ENCODE measurements at regions not wholly inside any gene's neighbourhood (a gene's known extent, or its start where the extent isn't known, plus 50 kb on each side); places are given as distances from the start of the nearest gene placed in this dataset.

DNA sequence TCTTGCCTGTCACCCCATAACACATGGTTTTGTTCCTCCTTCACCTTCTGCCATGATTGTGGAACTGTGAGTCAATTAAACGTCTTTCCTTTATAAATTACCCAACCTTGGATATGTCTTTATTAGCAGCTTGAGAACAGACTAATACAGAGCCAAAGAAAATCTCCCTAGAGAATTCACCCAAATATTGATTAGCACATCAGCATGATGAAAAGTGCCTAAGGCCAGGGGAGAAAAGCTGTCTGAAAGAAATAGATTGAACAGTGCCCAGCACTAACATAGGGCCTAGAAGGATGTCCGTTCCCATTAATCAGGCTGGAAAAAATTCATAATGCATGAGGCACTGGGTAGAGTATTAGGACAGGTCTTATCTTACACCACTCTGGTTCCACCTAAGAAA is 111.9 kb upstream of the CALN1 start:
- DNase-seq (ENCODE audit: low read depth in 2 of 3, low spot score in 1 of 3): no peak

DNA sequence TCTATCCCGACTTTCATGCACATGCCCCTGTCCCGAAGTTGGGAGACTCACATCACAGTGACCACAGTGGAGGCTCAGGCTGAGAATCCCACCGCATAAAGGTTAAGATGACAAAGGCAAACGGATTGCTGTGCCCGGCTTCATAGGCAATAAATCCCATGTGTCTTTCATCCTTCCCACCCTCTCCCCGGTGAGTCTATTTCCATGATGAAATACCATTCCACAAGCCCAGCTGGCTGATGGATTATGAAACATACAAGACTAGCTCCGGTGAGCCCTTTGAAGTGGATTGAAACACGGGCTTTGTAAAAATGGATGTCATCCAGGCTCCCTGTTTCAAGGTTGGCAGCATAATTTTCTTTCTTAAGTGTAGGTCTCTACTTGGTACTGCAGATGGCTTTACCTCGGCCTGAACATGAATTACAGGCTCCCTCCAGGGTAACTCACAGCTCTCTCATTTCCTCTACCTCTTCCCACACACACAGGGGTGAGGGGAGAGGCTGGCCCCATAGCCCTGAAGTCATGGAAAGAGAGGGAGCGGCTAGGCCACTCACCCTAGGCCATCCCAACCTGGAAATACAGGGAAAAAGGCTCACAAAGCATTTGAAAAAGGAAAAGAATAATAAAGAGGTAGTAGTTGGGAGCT is 92.0 kb upstream of the CALN1 start:
- no peak for DNase-seq (ENCODE audit: low read depth in 2 of 3, low spot score in 1 of 3)

DNA sequence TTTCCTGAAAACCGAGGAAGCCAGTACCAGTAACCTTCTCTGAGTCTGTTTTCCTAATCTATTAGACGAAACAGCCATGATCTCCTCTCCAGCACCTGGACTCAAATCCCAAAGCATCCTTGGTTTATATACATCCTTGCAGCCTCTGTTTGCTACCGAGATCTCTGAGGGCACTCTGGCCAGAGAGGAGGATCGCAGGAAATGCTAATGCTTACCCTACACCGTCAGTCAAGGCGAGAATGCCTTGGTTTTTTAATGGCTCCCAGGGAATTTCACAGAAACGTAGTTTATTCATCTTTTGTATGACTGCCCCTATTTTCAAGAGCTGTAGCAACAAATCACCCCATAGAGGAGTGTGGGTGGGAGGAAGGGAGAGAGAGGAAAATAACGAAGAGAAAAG is 91.5 kb upstream of the CALN1 start:
- DNase-seq (ENCODE audit: low read depth in 2 of 3, low spot score in 1 of 3): no peak

DNA sequence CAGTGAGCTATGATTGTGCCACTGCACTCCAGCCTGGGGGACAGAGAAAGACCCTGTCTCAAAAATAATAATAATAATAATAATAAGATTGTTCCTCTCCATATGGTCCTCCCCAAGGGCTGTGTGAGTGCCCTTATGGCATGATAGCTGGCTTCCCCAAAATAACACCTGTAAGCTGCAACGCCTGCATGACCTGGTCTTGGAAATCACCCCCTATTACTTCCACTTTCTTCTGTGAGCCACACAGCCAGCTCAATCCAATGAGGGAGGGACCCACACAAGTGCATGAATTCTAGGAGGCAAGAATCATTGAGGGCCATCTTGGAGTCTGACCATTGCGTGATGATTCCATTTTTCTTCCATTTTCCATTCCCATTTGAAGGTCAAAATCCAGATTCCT is 82.7 kb upstream of the CALN1 start:
- no peak for DNase-seq (ENCODE audit: low read depth in 2 of 3, low spot score in 1 of 3)

DNA sequence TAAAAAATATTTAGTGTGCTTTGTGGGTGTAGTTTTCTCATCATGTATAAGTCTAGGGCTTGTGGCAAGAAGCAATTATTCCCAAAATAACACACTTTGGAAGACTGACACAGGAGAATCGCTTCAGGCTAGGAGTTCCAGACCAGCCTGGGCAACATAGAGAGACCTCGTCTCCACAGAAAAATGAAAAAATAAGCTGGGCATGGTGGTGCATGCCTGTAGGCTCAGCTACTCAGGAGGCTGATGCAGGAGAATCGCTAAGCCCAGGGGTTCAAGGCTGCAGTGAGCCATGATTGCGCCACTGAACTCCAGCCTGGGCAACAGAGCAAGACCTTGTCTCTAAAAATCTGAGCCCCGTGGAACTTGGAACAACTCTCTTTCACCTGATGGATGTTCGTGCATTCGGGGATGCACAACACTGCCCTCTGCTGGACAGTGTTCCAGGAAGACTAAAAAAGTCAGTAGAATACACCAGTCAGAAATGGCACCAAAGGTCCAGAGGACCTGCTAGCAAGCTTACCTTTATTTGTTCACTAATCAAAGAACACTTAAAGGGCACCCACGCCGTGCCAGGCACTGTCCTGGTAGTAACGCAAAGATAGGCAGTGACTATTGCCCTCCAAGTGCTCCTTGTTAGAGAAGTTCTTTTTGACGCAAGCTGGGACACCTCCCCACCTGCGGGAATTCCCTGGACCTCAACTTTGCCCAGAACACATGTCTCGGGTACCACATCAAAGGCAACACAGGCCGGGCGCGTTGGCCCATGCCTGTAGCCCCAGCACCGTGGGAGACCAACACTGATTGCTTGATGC is 81.9 kb upstream of the CALN1 start:
- peak; percentile 10 to 44 (median 29) for DNase-seq (ENCODE audit: low read depth in 2 of 3, low spot score in 1 of 3)

DNA sequence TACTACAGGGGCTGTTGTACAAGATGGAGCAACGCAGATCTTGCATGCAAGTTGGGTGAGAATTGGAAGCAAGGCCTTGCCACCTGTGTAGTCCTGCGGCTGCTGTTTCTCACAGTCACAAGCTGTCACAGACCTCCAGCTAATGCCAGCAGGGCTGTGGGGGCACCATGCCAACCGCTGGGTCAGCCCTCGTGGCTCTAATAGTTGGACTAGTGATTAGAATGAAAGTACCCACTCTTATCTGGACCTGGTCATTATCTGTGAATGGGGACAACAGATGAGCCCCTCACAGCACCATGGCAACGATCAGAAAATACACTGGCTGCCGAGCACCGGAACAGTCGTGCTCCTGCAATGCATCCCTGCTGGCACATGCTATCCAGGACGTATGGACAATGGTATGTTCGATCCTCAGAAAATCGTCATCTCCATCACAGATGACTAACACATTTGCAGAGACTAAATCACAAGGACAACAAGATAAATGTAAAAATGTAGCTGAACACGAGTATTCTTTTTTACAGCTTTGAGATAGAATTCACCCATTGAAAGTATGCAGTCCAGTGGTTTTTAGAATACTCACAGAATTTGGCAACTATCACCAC is 80.4 kb upstream of the CALN1 start:
- DNase-seq (ENCODE audit: low read depth in 2 of 3, low spot score in 1 of 3): no peak

DNA sequence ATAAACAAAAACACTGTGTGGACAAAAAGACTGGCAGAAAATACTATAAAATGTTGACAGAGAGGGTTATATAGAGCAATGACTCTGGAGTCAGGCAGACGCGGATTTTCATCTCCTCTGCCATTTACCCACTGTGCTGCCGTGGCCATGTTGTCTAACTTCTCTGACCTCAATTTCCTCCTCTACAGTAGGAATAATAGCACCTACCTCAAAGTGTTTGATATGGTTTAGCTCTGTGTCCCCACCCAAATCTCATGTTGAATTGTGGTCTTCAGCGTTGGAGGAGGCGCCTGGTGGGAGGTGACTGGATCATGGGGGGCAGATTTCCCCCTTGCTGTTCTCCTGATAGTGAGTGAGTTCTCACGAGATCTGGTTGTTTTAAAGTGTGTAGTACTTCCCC is 78.2 kb upstream of the CALN1 start:
- DNase-seq (ENCODE audit: low read depth in 2 of 3, low spot score in 1 of 3): no peak

DNA sequence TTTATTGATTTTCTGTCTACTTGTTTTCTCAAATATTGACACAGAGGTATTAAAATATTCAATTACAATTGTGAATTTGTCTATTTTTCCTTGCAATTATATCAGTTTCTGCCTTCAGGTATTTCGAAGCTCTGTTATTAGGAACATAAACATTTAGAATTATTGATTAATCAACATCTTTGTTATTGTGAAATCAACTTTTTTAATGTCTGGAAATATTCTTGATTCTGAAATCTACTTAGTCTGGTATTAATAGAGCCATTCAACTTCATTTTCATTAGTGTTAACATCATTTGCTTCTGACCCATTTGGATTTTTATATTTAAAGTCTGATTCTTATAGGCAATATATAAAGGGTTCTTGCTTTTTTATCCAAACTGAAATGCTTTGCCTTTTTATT is 69.8 kb upstream of the CALN1 start:
- no peak for DNase-seq (ENCODE audit: low read depth in 2 of 3, low spot score in 1 of 3)

DNA sequence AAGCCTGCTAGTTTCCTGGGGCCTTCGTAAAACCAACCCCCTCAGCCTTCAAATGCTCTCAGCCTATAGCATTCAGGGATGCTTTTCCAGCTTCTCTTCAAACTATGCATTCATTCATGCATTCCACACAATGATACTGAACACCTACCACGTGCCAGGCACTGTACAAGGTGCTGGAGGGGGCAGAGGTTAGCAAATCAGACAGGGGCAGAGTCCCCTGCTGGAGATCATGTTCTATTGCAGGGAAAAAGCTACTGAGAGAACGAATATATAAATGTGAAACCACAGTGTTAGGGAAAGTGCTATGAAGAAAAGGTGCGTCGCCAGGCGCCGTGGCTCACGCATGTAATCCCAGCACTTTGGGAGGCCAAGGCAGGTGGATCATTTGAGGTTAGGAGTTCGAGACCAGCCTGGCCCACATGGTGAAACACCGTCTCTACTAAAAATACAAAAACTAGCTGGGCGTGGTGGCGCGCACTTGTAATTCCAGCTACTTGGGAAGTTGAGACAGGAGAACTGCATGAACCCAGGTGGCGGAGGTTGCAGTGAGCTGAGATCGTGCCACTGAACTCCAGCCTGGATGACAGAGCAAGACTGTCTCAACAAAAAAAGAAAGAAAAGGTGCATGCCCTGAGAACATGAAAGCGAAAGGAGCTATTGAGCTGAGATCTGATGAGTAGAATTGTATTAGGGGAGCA is 64.6 kb upstream of the CALN1 start:
- no peak for DNase-seq (ENCODE audit: low read depth in 2 of 3, low spot score in 1 of 3)

DNA sequence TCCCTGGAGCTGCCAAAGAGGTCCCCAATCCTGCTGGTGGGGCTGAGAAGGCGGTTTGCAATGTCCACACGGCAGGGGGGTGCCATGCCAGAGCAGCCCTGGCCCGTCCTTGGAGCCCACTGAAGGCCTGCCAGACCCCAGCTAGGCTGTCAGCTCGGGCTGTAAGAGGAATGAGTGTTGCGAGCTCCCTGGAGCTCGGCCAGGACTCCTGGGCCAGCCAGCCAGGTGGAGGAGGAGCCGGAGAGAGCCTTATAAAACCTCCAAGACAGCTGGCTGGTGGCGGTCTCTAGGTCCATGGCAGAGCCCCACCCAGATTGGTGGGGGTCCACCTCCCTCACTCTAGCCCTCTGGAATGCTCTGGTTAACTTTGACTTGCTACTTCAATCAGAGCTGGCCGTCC is 55.1 kb upstream of the CALN1 start:
- no peak for DNase-seq (ENCODE audit: low read depth in 2 of 3, low spot score in 1 of 3)

DNA sequence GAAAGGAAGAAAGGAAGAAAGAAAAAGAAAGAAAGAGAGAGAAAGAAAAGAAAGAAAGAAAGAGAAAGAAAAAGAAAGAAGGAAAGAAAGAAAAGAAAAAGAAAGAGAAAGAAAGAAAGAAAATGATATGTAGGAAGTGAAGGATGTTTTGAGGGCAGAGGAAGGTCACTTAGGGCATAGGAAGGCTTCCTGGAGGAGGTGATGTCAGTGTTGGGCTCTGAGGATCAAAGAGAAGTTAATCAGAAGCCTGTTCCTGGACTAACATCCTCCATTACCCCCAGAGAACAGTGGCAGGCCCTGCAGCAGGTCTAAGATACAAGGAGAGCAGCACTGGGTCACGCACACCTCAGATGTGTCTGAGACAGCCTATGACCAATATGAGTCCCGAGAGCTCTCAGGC is 54.7 kb upstream of the CALN1 start:
- no peak for DNase-seq (ENCODE audit: low read depth in 2 of 3, low spot score in 1 of 3)

DNA sequence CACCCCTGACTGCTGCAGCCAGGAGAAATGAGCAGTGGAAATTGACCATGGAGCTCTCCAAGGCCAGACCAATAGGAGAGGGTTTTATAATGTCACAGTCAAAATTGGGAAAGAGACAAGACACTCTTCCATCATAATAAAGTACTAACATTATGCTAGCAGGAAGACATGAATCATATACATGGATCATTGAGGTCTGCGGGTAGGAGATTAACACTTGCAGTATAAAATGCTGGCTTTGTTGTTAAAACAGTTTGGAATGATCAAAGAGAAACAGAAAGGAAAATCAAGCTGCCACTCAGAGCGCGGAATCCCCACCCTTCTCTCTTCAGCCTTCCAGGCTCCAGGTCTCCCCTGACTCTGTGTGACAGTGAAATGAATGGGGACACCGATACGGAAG is 53.4 kb upstream of the CALN1 start:
- no peak for DNase-seq (ENCODE audit: low read depth in 2 of 3, low spot score in 1 of 3)

DNA sequence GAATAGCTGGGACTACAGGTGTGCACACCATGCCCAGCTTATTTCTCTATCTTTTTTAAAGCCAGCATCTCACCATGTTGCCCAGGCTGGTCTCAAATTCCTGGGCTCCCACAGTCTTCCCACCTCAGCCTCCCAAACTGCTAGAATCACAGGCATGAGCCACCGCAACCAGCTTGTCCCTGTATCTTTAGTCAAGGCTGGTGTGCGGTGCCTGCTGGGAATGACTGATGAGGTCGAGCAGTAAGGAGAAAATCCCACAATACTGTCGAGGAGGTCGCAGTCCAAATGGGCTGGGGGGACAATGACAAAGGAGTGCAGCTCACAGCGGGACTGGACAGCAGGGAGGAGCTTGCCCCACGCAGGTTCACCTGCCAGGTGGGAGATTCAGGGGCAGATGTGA is 50.2 kb upstream of the CALN1 start:
- DNase-seq (ENCODE audit: low read depth in 2 of 3, low spot score in 1 of 3): no peak

Data from stimulated activated CD4-positive, alpha-beta T cell treated with anti-CD3 and anti-CD28 coated beads, Interleukin-12 subunit alpha, Interleukin-12 subunit beta, amount 100 ng/mL, for 48 hours (primary cell).